ENCODE measurements at regions not wholly inside any gene's neighbourhood (a gene's known extent, or its start where the extent isn't known, plus 50 kb on each side); places are given as distances from the start of the nearest gene placed in this dataset.
"Not testable (repeated sequence)": the region's sequence is repeated elsewhere in the genome, so short reads cannot be mapped to it uniquely, and the experiment has no call there.

- Histone ChIP-seq H3K9me3 (no peaks in the 10 kb centered on the region), H3K4me3 (no peak overlapping the region), H3K27ac (no peak overlapping the region), H3K4me1 (no peaks in the 10 kb centered on the region), H3K36me3 (no peaks in the 10 kb centered on the region), H3K27me3 (no peaks in the 10 kb centered on the region)
- TF ChIP-seq CTCF (IDR thresholded peaks at IDR 0.05), result no peak
- no peak for DNase-seq (ENCODE audit: low spot score)
These were observed 80.7 kb downstream of the GRIN2B start for GRCh38 chr12:13900718-13901117.

- H3K9me3 ChIP-seq; DNase-seq (ENCODE audit: low spot score); H3K4me3 ChIP-seq; H3K27ac ChIP-seq; H3K27me3 ChIP-seq; H3K4me1 ChIP-seq; H3K36me3 ChIP-seq: not testable (repeated sequence)
These were observed 83.0 kb downstream of the GRIN2B start for GRCh38 chr12:13898387-13898786.

GRCh38 chr12:13897811-13898210 lies 83.6 kb downstream of the GRIN2B start:
- DNase-seq (ENCODE audit: low spot score), result no peak
- Histone ChIP-seq H3K27me3 (no peaks in the 10 kb centered on the region), H3K36me3 (no peaks in the 10 kb centered on the region), H3K4me3 (no peak overlapping the region), H3K9me3 (no peaks in the 10 kb centered on the region), H3K27ac (no peak overlapping the region), H3K4me1 (no peaks in the 10 kb centered on the region)
- TF ChIP-seq CTCF (IDR thresholded peaks at IDR 0.05), result no peak

- Histone ChIP-seq H3K4me3 (no peak overlapping the region), H3K4me1 (no peaks in the 10 kb centered on the region)
- no peak for TF ChIP-seq CTCF (IDR thresholded peaks at IDR 0.05)
These were observed 85.3 kb downstream of the GRIN2B start for GRCh38 chr12:13896063-13896626.

GRCh38 chr12:13891902-13892301 lies 89.5 kb downstream of the GRIN2B start:
- H3K9me3 ChIP-seq, result no peaks in the 10 kb centered on the region
- no peaks in the 10 kb centered on the region for H3K4me1 ChIP-seq
- H3K27ac ChIP-seq, result no peak overlapping the region
- no peaks in the 10 kb centered on the region for H3K36me3 ChIP-seq
- no peak for DNase-seq (ENCODE audit: low spot score)
- H3K27me3 ChIP-seq, result no peaks in the 10 kb centered on the region
- TF ChIP-seq CTCF (IDR thresholded peaks at IDR 0.05), result no peak
- no peak overlapping the region for H3K4me3 ChIP-seq

More at GRCh38 chr12:13896063-13896626, 85.3 kb downstream of the GRIN2B start:
- H3K9me3 ChIP-seq, result no peaks in the 10 kb centered on the region
- no peaks in the 10 kb centered on the region for H3K27me3 ChIP-seq
- no peak overlapping the region for H3K27ac ChIP-seq
- no peak for DNase-seq (ENCODE audit: low spot score)
- no peaks in the 10 kb centered on the region for H3K36me3 ChIP-seq

- no peak overlapping the region for H3K4me3 ChIP-seq
- H3K36me3 ChIP-seq, result no peaks in the 10 kb centered on the region
These were observed 90.5 kb downstream of the GRIN2B start for GRCh38 chr12:13890943-13891342.

More at GRCh38 chr12:13890943-13891342, 90.5 kb downstream of the GRIN2B start:
- no peak for TF ChIP-seq CTCF (IDR thresholded peaks at IDR 0.05)
- H3K27ac ChIP-seq, result no peak overlapping the region
- no peaks in the 10 kb centered on the region for H3K4me1 ChIP-seq
- H3K27me3 ChIP-seq, result no peaks in the 10 kb centered on the region
- no peaks in the 10 kb centered on the region for H3K9me3 ChIP-seq
- DNase-seq (ENCODE audit: low spot score), result no peak

Data from right atrium auricular region (tissue), 2 donors.